ENCODE measurements at regions not wholly inside any gene's neighbourhood (a gene's known extent, or its start where the extent isn't known, plus 50 kb on each side); places are given as distances from the start of the nearest gene placed in this dataset.

- peaks cover 39% of the 10 kb centered on the region for H3K4me1 Mint-ChIP-seq (ENCODE audit: insufficient read depth, unreplicated experiment)
- TF ChIP-seq CTCF (IDR thresholded peaks at IDR 0.05; ENCODE audit: unreplicated experiment) = no peak
- intact Hi-C loops (cut with micrococcal nuclease) = loop anchor here (5.0 kb wide), 1 partner anchor 96 kb away; no protein-coding TSS in a partner anchor
These were observed 384.8 kb downstream of the MN1 start for GRCh38 chr22:27416511-27417420.

GRCh38 chr22:27417421-27417814 lies 384.1 kb downstream of the MN1 start:
- intact Hi-C loops (cut with micrococcal nuclease) = loop anchor here (5.0 kb wide), 1 partner anchor 95 kb away; no protein-coding TSS in a partner anchor
- POLR2A ChIA-PET = interaction anchor here (1.0 to 1.4 kb wide), 2 partner anchors 58 to 211 kb away, joined by 3 read pairs; no protein-coding TSS in a partner anchor

More at GRCh38 chr22:27416511-27417420, 384.8 kb downstream of the MN1 start:
- no TSS peak for BruUV-seq (replicated peaks)
- Mint-ChIP-seq H3K4me3 (ENCODE audit: unreplicated experiment) (peak overlapping the region; percentile 17), H3K27me3 (ENCODE audit: insufficient read depth, unreplicated experiment) (no peaks in the 10 kb centered on the region), H3K36me3 (ENCODE audit: insufficient read depth, unreplicated experiment) (peaks cover 8% of the 10 kb centered on the region), H3K27ac (ENCODE audit: low read depth, unreplicated experiment) (no peak overlapping the region), H3K9me3 (ENCODE audit: unreplicated experiment) (no peaks in the 10 kb centered on the region)
- ChIA-PET POLR2A (interaction anchor here (0.7 to 1.4 kb wide), 3 partner anchors 58 to 338 kb away, joined by 3 read pairs; no protein-coding TSS in a partner anchor), CTCF (interaction anchor here (0.6 to 6.9 kb wide), 3 partner anchors 11 to 61 kb away, joined by 3 to 48 read pairs (median 5); no protein-coding TSS in a partner anchor)
- peak; percentile 88 for DNase-seq (ENCODE audit: unreplicated experiment)

GRCh38 chr22:27418261-27418660 lies 383.3 kb downstream of the MN1 start:
- no peak for DNase-seq (ENCODE audit: unreplicated experiment)
- no peak for TF ChIP-seq CTCF (IDR thresholded peaks at IDR 0.05; ENCODE audit: unreplicated experiment)
- peaks cover 18% of the 10 kb centered on the region for H3K36me3 Mint-ChIP-seq (ENCODE audit: insufficient read depth, unreplicated experiment)
- ChIA-PET CTCF (interaction anchor here (0.6 to 6.9 kb wide), 2 partner anchors 13 to 105 kb away, joined by 3 to 48 read pairs; no protein-coding TSS in a partner anchor), POLR2A (no interaction called here)
- no peaks in the 10 kb centered on the region for H3K9me3 Mint-ChIP-seq (ENCODE audit: unreplicated experiment)
- H3K4me1 Mint-ChIP-seq (ENCODE audit: insufficient read depth, unreplicated experiment) = peaks cover 42% of the 10 kb centered on the region
- no TSS peak for BruUV-seq (replicated peaks)
- no peak overlapping the region for H3K4me3 Mint-ChIP-seq (ENCODE audit: unreplicated experiment)
- intact Hi-C loops (cut with micrococcal nuclease) = loop anchor here (5.0 kb wide), 1 partner anchor 94 kb away; no protein-coding TSS in a partner anchor
- no peaks in the 10 kb centered on the region for H3K27me3 Mint-ChIP-seq (ENCODE audit: insufficient read depth, unreplicated experiment)
- H3K27ac Mint-ChIP-seq (ENCODE audit: low read depth, unreplicated experiment) = no peak overlapping the region

More at GRCh38 chr22:27417421-27417814, 384.1 kb downstream of the MN1 start:
- no peak for TF ChIP-seq CTCF (IDR thresholded peaks at IDR 0.05; ENCODE audit: unreplicated experiment)
- peaks cover 10% of the 10 kb centered on the region for H3K36me3 Mint-ChIP-seq (ENCODE audit: insufficient read depth, unreplicated experiment)
- no peaks in the 10 kb centered on the region for H3K9me3 Mint-ChIP-seq (ENCODE audit: unreplicated experiment)
- no TSS peak for BruUV-seq (replicated peaks)
- H3K4me3 Mint-ChIP-seq (ENCODE audit: unreplicated experiment) = peak overlapping the region; percentile 17
- CTCF ChIA-PET = interaction anchor here (0.6 to 6.9 kb wide), 3 partner anchors 10 to 62 kb away, joined by 3 to 48 read pairs (median 5); no protein-coding TSS in a partner anchor
- no peak for DNase-seq (ENCODE audit: unreplicated experiment)
- H3K27me3 Mint-ChIP-seq (ENCODE audit: insufficient read depth, unreplicated experiment) = no peaks in the 10 kb centered on the region
- H3K27ac Mint-ChIP-seq (ENCODE audit: low read depth, unreplicated experiment) = no peak overlapping the region
- H3K4me1 Mint-ChIP-seq (ENCODE audit: insufficient read depth, unreplicated experiment) = peaks cover 39% of the 10 kb centered on the region

- DNase-seq (ENCODE audit: unreplicated experiment) = no peak
- ChIA-PET CTCF (interaction anchor here (0.5 to 6.9 kb wide), 6 partner anchors 9 to 459 kb away, joined by 3 to 48 read pairs (median 6); no protein-coding TSS in a partner anchor), POLR2A (interaction anchor here (4.4 kb wide), 1 partner anchor 55 kb away, joined by 63 read pairs; no protein-coding TSS in a partner anchor)
- no peak for TF ChIP-seq CTCF (IDR thresholded peaks at IDR 0.05; ENCODE audit: unreplicated experiment)
- Mint-ChIP-seq H3K4me3 (ENCODE audit: unreplicated experiment) (no peak overlapping the region), H3K36me3 (ENCODE audit: insufficient read depth, unreplicated experiment) (peaks cover 18% of the 10 kb centered on the region), H3K9me3 (ENCODE audit: unreplicated experiment) (no peaks in the 10 kb centered on the region), H3K27me3 (ENCODE audit: insufficient read depth, unreplicated experiment) (no peaks in the 10 kb centered on the region), H3K27ac (ENCODE audit: low read depth, unreplicated experiment) (no peak overlapping the region), H3K4me1 (ENCODE audit: insufficient read depth, unreplicated experiment) (peaks cover 46% of the 10 kb centered on the region)
- intact Hi-C loops (cut with micrococcal nuclease) = loop anchor here (5.0 kb wide), 1 partner anchor 93 kb away; no protein-coding TSS in a partner anchor
- no TSS peak for BruUV-seq (replicated peaks)
These were observed 382.1 kb downstream of the MN1 start for GRCh38 chr22:27419473-27419872.
